ENCODE measurements at regions not wholly inside any gene's neighbourhood (a gene's known extent, or its start where the extent isn't known, plus 50 kb on each side); places are given as distances from the start of the nearest gene placed in this dataset.

GRCh38 chr20:23217023-23217422 is 130.9 kb upstream of the CD93 start:
- TF ChIP-seq EP300 (IDR thresholded peaks at IDR 0.05) (no peak), POLR2A (IDR thresholded peaks at IDR 0.05) (no peak), POLR2AphosphoS5 (IDR thresholded peaks at IDR 0.05) (no peak)
